Mesothelial cell of epicardium (in vitro differentiated cells): ENCODE measurements at regions not wholly inside any gene's neighbourhood (a gene's known extent, or its start where the extent isn't known, plus 50 kb on each side); places are given as distances from the start of the nearest gene placed in this dataset.

Source experiments
- DNase-seq, 2 experiments: peaks; one replicate each; pipeline ENCODE4 v3.0.0; 2021; ENCODE audit warnings: low spot score in 2 of 2; ENCODE audit not compliant: unreplicated experiment in 2 of 2
- H3K27ac Mint-ChIP-seq: 2 replicates; pipeline ENCODE4 v1.8.0; 2021; ENCODE audit warnings: mixed read lengths
- H3K27me3 Mint-ChIP-seq: 2 replicates; pipeline ENCODE4 v1.8.0; 2021; ENCODE audit warnings: low read depth, mixed read lengths
- H3K36me3 Mint-ChIP-seq: 2 replicates; pipeline ENCODE4 v1.8.0; 2021; ENCODE audit warnings: mixed read lengths
- H3K4me1 Mint-ChIP-seq: 2 replicates; pipeline ENCODE4 v1.8.0; 2021; ENCODE audit warnings: mixed read lengths
- H3K4me3 Mint-ChIP-seq: 2 replicates; pipeline ENCODE4 v1.8.0; 2021; ENCODE audit warnings: mild to moderate bottlenecking, moderate library complexity, mixed read lengths
- H3K9me3 Mint-ChIP-seq: 2 replicates; pipeline ENCODE4 v1.8.0; 2021; ENCODE audit warnings: mixed read lengths
- CTCF ChIP-seq: fragments of 200-600 bp; sonication (generic); IDR thresholded peaks from one replicate; pipeline ENCODE4 v1.5.0; 2021; ENCODE audit warnings: antibody characterized with exemption; ENCODE audit not compliant: unreplicated experiment

- Mint-ChIP-seq H3K9me3 (no peaks in the 10 kb centered on the region), H3K27ac (no peak overlapping the region)
- no peak for DNase-seq
Observed at GRCh38 chr13:34011552-34012085, 193.7 kb downstream of the RFC3 start.

GRCh38 chr13:34012382-34012781, 194.4 kb downstream of the RFC3 start:
- no peak overlapping the region for H3K4me3 Mint-ChIP-seq
- no peaks in the 10 kb centered on the region for H3K9me3 Mint-ChIP-seq
- peaks cover 2% of the 10 kb centered on the region for H3K27me3 Mint-ChIP-seq
- no peak for DNase-seq
- H3K4me1 Mint-ChIP-seq = peaks cover 18% of the 10 kb centered on the region
- H3K36me3 Mint-ChIP-seq = no peaks in the 10 kb centered on the region
- TF ChIP-seq CTCF = no peak
- no peak overlapping the region for H3K27ac Mint-ChIP-seq

More at GRCh38 chr13:34011552-34012085, 193.7 kb downstream of the RFC3 start:
- H3K4me1 Mint-ChIP-seq = peaks cover 15% of the 10 kb centered on the region
- H3K27me3 Mint-ChIP-seq = peaks cover 2% of the 10 kb centered on the region
- TF ChIP-seq CTCF = no peak
- no peaks in the 10 kb centered on the region for H3K36me3 Mint-ChIP-seq
- H3K4me3 Mint-ChIP-seq = no peak overlapping the region

- Mint-ChIP-seq H3K27ac (no peak overlapping the region), H3K4me3 (no peak overlapping the region), H3K36me3 (no peaks in the 10 kb centered on the region), H3K9me3 (no peaks in the 10 kb centered on the region), H3K27me3 (peaks cover 2% of the 10 kb centered on the region), H3K4me1 (peaks cover 19% of the 10 kb centered on the region)
- DNase-seq = no peak
- no peak for TF ChIP-seq CTCF
Observed at GRCh38 chr13:34013061-34013460, 195.1 kb downstream of the RFC3 start.

- peaks cover 15% of the 10 kb centered on the region for H3K9me3 Mint-ChIP-seq
- H3K36me3 Mint-ChIP-seq = peaks cover 7% of the 10 kb centered on the region
- H3K4me1 Mint-ChIP-seq = peaks cover 18% of the 10 kb centered on the region
- peaks cover 2% of the 10 kb centered on the region for H3K27me3 Mint-ChIP-seq
- no peak overlapping the region for H3K4me3 Mint-ChIP-seq
- TF ChIP-seq CTCF = no peak
- no peak for DNase-seq
- peak overlapping the region; percentile 37 for H3K27ac Mint-ChIP-seq
Observed at GRCh38 chr13:34017231-34017630, 199.3 kb downstream of the RFC3 start.

GRCh38 chr13:34019870-34020269, 201.9 kb downstream of the RFC3 start:
- peak overlapping the region; percentile 6 for H3K4me3 Mint-ChIP-seq

More at GRCh38 chr13:34019870-34020269, 201.9 kb downstream of the RFC3 start:
- no peak for TF ChIP-seq CTCF
- peaks cover 18% of the 10 kb centered on the region for H3K4me1 Mint-ChIP-seq
- H3K9me3 Mint-ChIP-seq = peaks cover 28% of the 10 kb centered on the region
- no peak for DNase-seq
- peak overlapping the region; percentile 67 for H3K27ac Mint-ChIP-seq
- H3K36me3 Mint-ChIP-seq = peaks cover 7% of the 10 kb centered on the region
- H3K27me3 Mint-ChIP-seq = no peaks in the 10 kb centered on the region
